Activated T-helper 1 cell treated with anti-CD3 and anti-CD28 coated beads, Interleukin-12 subunit alpha, Interleukin-12 subunit beta, Interleukin-2, Interleukin-4 antibody, amounts not matched to agents 30 ng/mL and 10 ng/mL and 1 ng/mL, durations not matched to agents 14 hours and 24 hours and 36 hours (primary cell): ENCODE measurements at regions not wholly inside any gene's neighbourhood (a gene's known extent, or its start where the extent isn't known, plus 50 kb on each side); places are given as distances from the start of the nearest gene placed in this dataset.

Source experiments
- DNase-seq: peaks from one replicate; pipeline ENCODE4 v3.0.0; 2021; ENCODE audit warnings: low spot score
- H3K27ac Mint-ChIP-seq: one replicate; pipeline ENCODE4 v1.8.0; 2021; ENCODE audit warnings: mild to moderate bottlenecking, mixed read lengths
- H3K27me3 Mint-ChIP-seq: one replicate; pipeline ENCODE4 v1.8.0; 2022; ENCODE audit warnings: mild to moderate bottlenecking, moderate library complexity, mixed read lengths; ENCODE audit not compliant: insufficient read depth
- H3K36me3 Mint-ChIP-seq: one replicate; pipeline ENCODE4 v1.8.0; 2021; ENCODE audit warnings: low read depth, mixed read lengths
- H3K4me1 Mint-ChIP-seq: one replicate; pipeline ENCODE4 v1.8.0; 2021; ENCODE audit warnings: low read depth, mixed read lengths
- H3K4me3 Mint-ChIP-seq: one replicate; pipeline ENCODE4 v1.8.0; 2021; ENCODE audit warnings: mild to moderate bottlenecking, moderate library complexity, mixed read lengths
- H3K9me3 Mint-ChIP-seq: one replicate; pipeline ENCODE4 v1.8.0; 2021; ENCODE audit warnings: mixed read lengths
- intact Hi-C: fragments of 100-400 bp; cut with micrococcal nuclease; formaldehyde crosslinking; loops from one replicate; pipeline ENCODE4 v1.15.1; 2024

DNA sequence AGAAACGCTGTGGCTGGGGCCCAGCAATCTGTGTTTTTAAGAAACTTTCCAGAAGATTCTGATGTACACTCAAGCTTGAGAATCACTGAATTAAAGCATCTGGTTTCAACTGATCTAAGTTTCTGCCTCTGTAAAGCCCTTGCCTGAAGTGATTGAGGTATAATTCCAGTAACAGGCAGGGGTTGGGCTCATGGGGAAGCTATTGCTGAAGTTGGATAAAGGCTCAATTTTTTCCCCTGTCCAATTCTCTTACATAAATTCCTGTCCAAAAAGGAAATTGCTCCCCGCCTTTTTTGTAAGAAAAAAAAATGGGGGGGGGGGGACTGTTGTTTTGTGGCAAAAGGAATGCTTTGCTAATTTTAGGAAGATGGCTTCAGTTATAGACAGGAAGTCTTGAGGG, 337.4 kb downstream of the NUAK1 start:
- H3K9me3 Mint-ChIP-seq, result no peaks in the 10 kb centered on the region
- intact Hi-C loops, result no loop called here
- H3K4me1 Mint-ChIP-seq, result no peaks in the 10 kb centered on the region
- no peaks in the 10 kb centered on the region for H3K36me3 Mint-ChIP-seq
- no peak for DNase-seq
- no peaks in the 10 kb centered on the region for H3K27me3 Mint-ChIP-seq
- no peak overlapping the region for H3K27ac Mint-ChIP-seq
- H3K4me3 Mint-ChIP-seq, result no peak overlapping the region

DNA sequence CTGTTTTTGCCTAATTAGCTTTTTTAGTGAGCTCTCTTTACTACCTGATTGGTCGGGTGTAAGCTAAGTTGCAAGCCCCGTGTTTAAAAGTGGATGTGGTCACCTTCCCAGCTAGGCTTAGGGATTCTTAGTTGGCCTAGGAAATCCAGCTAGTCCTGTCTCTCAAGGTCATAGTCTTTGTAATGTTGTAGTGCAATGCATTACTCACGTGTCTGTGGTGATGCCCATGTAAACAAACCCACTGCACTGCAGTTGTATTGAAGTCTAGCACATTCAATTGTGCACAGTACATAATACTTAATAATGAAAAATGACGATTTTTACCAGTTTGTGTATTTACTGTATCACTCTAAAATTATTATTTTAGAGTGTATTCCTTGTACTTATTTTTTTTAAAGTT, 335.5 kb downstream of the NUAK1 start:
- intact Hi-C loops, result no loop called here
- no peaks in the 10 kb centered on the region for H3K4me1 Mint-ChIP-seq
- no peaks in the 10 kb centered on the region for H3K36me3 Mint-ChIP-seq
- H3K4me3 Mint-ChIP-seq, result no peak overlapping the region
- no peaks in the 10 kb centered on the region for H3K9me3 Mint-ChIP-seq
- no peak overlapping the region for H3K27ac Mint-ChIP-seq
- DNase-seq, result no peak
- no peaks in the 10 kb centered on the region for H3K27me3 Mint-ChIP-seq

DNA sequence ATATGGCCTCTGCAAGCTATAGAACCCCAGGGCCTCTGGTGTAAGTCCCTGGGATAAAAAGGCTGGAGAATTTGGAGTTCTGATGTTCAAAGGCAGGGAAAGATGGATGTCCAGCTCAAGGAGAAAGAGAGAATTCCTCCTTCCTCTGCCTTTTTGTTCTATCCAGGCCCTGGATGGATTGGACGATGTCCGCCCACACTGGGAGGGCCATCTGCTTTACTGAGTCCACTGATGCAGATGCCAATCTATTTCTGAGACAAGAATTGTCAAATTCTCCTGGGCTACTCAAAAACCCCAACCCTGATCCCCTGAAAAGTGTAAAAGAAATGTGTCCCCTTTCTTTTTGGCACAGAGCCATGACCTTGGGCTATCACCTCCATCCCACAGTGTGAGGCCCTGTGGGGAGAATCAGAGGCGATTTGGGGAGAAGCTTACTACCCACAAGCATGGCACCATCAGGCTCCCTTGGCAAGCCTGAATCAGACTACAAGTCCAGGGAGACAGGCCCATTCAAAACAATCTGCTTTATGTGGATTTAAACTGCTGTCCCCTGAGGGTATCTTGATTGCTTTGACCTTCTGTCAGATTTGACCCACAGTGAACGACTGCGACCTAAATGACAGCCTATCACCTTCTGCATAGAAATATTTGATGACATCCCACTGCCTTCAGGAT, 334.0 kb downstream of the NUAK1 start:
- Mint-ChIP-seq H3K9me3 (no peaks in the 10 kb centered on the region), H3K36me3 (no peaks in the 10 kb centered on the region), H3K4me1 (no peaks in the 10 kb centered on the region), H3K4me3 (no peak overlapping the region), H3K27ac (no peak overlapping the region), H3K27me3 (no peaks in the 10 kb centered on the region)
- DNase-seq, result no peak
- intact Hi-C loops, result no loop called here

DNA sequence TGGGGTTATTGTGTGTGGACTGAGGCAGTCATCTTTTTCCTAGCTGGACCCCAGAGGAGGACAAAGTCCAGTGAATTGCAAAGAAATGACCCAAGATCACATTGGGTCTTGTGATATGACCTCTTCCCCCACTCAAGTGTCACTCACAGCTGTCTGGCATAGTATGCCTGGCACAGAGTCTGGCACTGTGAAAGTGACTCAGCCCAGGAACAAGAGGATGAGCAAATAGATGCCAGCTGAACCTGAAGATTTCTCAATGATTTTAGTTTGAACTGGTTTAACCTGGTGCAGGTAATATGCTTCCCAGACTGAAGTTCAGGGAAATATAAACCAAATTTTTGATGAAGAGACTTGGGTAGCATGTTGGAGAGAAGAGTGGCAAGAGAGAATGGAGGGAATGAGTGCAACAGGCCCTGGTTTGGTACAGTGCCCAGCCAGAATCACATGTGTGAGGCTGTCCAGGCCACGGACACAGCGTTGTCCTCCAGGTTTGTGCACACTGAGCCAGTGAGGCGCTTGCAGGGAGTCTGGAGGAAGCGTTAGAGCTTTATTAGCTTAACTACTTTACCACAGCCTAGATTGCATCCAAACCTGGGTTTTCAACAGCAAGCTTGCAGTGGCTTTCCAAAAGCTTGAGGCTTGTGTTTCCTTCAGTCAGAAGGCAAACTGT, 332.9 kb downstream of the NUAK1 start:
- H3K27ac Mint-ChIP-seq, result no peak overlapping the region
- H3K9me3 Mint-ChIP-seq, result no peaks in the 10 kb centered on the region
- no peak overlapping the region for H3K4me3 Mint-ChIP-seq
- intact Hi-C loops, result no loop called here
- no peaks in the 10 kb centered on the region for H3K36me3 Mint-ChIP-seq
- no peak for DNase-seq
- no peaks in the 10 kb centered on the region for H3K4me1 Mint-ChIP-seq
- H3K27me3 Mint-ChIP-seq, result no peaks in the 10 kb centered on the region

DNA sequence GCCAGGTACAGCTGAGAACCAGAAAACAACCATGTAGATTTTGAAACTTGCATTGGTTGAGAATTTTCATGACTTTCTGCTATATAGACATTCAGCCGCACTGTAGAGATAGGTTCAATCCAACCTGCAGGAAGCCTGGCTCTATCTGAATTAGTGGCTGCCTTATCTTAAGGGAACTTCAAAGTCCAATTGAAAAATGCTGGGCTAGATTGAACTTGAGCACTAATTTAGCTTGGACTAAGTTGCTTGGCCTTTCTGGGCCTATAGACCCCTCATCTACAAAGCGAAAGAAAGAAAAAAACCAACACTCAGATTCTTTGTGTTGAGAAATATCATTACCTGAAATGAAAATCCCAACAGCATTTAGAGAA, 332.4 kb downstream of the NUAK1 start:
- Mint-ChIP-seq H3K4me1 (no peaks in the 10 kb centered on the region), H3K9me3 (no peaks in the 10 kb centered on the region), H3K27me3 (no peaks in the 10 kb centered on the region), H3K36me3 (no peaks in the 10 kb centered on the region), H3K4me3 (no peak overlapping the region), H3K27ac (no peak overlapping the region)
- intact Hi-C loops, result no loop called here
- DNase-seq, result no peak

DNA sequence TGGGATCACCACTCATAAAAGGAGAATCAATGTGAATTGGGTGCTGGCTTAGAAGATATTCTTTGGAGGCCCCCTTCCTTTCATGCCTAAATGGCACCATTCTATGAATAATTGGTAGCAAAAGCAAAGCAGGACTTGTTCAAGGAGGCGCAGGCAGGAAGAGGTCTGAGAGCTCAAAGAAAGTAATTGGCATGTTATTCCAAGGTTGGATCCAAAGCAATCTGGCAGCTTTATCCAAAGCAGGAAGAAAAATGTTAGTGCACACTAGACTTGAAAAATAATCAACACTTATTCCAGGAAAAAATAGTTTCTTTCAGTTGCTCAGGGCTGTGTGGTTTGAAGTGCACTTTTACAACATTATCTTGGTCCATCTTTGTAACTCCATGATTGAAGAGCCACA, 326.4 kb downstream of the NUAK1 start:
- no peak overlapping the region for H3K27ac Mint-ChIP-seq
- H3K27me3 Mint-ChIP-seq, result no peaks in the 10 kb centered on the region
- no peak overlapping the region for H3K4me3 Mint-ChIP-seq
- no peak for DNase-seq
- H3K36me3 Mint-ChIP-seq, result no peaks in the 10 kb centered on the region
- no peaks in the 10 kb centered on the region for H3K9me3 Mint-ChIP-seq
- no peaks in the 10 kb centered on the region for H3K4me1 Mint-ChIP-seq
- intact Hi-C loops, result no loop called here

DNA sequence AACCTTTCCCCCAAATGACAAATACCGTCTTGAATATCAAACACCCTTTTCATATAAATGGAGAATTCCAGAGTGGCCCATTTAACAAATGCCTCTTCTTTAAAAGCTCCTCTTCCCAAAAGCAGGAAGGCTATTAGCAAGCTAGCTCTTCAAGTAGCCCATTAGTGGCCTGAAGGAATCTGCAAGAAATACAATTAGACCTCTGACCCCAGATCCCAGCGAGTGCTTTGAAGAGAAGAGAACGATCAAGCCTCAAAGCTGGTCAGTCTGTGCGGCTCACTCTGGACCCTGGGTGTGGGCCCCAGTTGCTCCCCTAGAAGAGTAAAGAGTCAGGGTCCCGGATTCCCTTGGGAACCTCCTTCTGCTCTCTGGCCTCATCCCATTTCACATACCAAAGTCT, 325.6 kb downstream of the NUAK1 start:
- Mint-ChIP-seq H3K4me1 (no peaks in the 10 kb centered on the region), H3K27me3 (no peaks in the 10 kb centered on the region), H3K9me3 (no peaks in the 10 kb centered on the region), H3K27ac (no peak overlapping the region), H3K36me3 (no peaks in the 10 kb centered on the region), H3K4me3 (no peak overlapping the region)
- intact Hi-C loops, result no loop called here
- DNase-seq, result no peak

DNA sequence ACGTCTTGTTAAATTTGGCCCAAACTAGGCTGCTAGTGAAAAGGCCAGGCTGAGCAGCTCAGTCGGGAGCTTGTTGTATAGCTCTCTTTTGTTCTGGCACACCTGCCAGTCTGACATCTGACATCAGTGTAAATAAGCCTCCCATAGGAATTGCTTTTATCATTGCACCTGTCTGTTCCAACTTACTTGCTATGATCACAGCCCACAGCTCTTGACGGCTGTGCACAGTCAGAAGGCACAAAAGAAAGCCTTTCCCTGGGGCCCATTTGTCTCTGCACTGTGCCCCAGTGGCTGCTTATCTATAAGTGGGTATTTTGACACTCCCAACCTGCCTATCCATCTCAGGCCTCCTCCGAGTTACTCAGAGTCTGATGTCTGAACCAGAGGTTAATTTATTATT, 324.5 kb downstream of the NUAK1 start:
- Mint-ChIP-seq H3K27me3 (no peaks in the 10 kb centered on the region), H3K27ac (no peak overlapping the region), H3K36me3 (no peaks in the 10 kb centered on the region), H3K4me1 (no peaks in the 10 kb centered on the region), H3K4me3 (no peak overlapping the region), H3K9me3 (no peaks in the 10 kb centered on the region)
- DNase-seq, result no peak
- intact Hi-C loops, result no loop called here

DNA sequence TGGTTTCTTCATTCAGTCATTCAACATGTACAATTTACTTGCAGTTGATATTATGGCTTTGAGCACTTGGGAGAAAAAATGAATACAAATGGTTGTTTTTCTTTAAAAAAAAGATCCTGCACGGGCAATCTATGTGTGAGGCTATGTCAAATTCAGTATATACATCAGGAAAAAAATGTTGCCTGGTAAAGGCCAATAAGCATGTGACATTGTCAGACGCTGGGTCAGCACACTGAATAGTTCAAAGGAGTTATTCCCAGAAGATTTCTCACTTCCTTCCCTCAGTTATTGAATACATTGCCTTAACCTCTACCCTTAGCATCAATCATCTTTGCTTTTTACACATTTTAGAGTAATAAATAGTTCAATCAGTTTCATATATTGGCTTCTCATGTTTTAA, 319.2 kb downstream of the NUAK1 start:
- H3K9me3 Mint-ChIP-seq, result no peaks in the 10 kb centered on the region
- H3K36me3 Mint-ChIP-seq, result no peaks in the 10 kb centered on the region
- intact Hi-C loops, result no loop called here
- H3K27me3 Mint-ChIP-seq, result no peaks in the 10 kb centered on the region
- H3K27ac Mint-ChIP-seq, result no peak overlapping the region
- DNase-seq, result no peak
- no peaks in the 10 kb centered on the region for H3K4me1 Mint-ChIP-seq
- no peak overlapping the region for H3K4me3 Mint-ChIP-seq

DNA sequence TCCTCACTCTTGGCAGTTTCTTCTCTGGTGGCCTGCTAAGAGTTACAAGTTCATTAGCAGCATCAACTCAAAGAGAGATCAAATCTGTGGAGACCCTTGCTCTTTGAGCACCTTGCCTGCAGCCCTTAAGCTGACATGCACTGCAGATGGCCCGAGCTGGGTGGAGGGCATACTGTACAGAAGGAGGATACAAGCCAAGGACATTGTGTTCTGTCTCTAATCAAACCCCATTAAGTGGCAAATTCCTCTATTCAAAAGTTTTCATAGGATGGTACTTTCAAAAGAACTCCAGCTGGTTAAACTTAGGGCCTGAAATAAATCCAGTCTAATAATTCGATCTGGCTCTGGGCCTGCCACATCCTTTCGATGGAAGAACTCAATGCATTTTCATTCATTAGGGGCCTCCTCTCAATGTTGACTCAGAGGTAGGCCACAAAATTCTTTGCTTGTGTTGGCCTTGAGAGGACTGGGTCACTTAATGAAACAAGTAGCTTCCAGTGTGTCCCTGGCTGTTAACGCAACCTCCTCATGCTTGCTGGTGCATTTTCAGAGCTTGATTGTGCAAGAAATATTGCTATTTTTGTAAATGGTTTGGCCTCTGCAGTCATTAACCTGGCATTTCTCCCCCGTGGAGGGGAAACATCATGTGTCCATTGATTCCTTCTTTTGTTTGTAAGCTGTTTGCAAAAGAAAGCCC, 318.2 kb downstream of the NUAK1 start:
- no peak overlapping the region for H3K27ac Mint-ChIP-seq

DNA sequence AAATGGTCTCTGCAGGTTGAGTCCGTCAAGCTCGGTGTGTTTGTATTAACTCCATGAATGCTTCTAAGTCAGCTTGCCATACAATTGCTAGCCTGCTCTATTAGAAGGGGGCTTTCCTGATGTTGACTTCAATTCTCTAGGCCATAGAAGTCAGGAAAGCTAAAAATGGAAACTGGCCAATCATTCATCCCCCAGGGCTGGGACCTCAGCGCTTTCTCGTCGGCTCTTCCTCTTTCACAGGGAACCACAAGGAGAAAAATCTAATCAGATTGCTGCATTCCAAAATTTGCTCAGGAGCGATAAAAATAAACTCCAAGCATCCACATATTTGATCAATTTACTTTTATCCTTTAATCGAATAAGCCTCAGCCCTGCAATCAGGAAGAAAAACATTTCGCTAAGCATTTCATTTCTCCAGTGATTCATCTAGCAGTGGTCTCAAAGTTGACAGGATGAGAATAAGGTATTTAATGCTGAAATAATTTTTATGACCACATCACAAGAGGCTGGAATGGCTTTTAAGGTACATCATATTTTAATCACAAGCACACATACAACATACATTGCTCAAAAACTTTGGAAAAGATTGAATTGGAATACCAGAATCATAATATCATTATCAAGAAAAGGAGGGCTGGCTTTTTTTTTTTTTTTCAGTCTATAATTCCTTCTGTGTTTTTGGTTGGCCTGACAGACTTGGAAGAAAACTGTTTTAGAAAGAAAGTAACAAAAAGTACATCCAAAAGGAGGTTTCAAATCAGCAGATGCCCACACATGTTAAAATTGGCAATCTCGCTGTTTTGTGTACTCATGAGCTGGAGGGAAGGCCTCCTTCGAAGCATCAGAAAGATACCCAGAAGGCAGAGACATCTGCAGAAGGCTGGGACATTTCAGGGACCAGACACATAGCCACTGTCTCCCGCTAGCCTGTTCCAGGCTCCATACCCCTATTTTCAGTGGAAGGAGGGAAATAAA, 316.3 kb downstream of the NUAK1 start:
- Mint-ChIP-seq H3K4me3 (no peak overlapping the region), H3K9me3 (no peaks in the 10 kb centered on the region), H3K36me3 (no peaks in the 10 kb centered on the region), H3K27me3 (no peaks in the 10 kb centered on the region), H3K4me1 (no peaks in the 10 kb centered on the region), H3K27ac (no peak overlapping the region)
- intact Hi-C loops, result no loop called here
- DNase-seq, result no peak

More for the DNA sequence above, 318.2 kb downstream of the NUAK1 start:
- Mint-ChIP-seq H3K27me3 (no peaks in the 10 kb centered on the region), H3K36me3 (no peaks in the 10 kb centered on the region), H3K4me3 (no peak overlapping the region), H3K9me3 (no peaks in the 10 kb centered on the region), H3K4me1 (no peaks in the 10 kb centered on the region)
- intact Hi-C loops, result no loop called here
- DNase-seq, result no peak

DNA sequence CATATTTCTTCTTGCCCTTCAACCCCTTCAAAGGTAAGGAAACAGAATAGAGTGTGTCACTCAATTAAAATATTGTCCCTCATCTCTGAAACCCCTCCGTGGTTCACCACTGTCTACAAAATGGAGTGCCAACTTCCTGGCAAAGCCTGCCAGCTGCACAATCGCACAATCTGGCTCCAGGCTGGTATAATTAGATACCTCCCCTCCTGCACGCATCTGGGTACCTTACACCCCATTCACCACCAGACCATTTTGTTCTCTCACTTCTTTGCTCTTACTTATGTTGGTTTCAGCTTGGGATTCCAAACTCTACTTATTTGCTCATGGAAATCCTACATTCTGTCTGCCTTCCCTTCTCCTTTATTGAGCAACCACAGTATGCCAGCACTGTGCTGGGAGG, 314.9 kb downstream of the NUAK1 start:
- Mint-ChIP-seq H3K4me1 (no peaks in the 10 kb centered on the region), H3K27ac (no peak overlapping the region), H3K9me3 (no peaks in the 10 kb centered on the region), H3K36me3 (no peaks in the 10 kb centered on the region), H3K27me3 (no peaks in the 10 kb centered on the region), H3K4me3 (no peak overlapping the region)
- intact Hi-C loops, result no loop called here
- no peak for DNase-seq

DNA sequence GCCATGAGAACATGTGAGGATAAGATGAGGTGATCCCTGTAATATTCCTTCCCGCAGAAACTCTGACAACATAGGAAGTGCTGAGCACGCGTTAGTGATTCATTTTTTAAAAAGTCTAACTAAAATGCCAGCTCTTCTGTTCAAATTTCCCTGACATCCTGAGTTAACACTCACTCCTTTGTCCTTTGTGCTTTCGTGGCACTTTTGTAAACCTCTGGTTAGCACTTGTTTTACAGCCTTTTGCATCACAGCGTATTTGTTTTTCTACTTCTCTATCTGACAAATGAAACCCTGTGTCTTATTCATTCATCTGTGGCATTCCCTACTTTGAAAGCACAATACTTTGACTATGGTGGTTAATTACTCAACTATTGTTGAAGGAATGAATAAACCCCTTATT, 313.6 kb downstream of the NUAK1 start:
- H3K4me1 Mint-ChIP-seq, result no peaks in the 10 kb centered on the region
- no peak overlapping the region for H3K4me3 Mint-ChIP-seq
- intact Hi-C loops, result no loop called here
- H3K36me3 Mint-ChIP-seq, result no peaks in the 10 kb centered on the region
- no peaks in the 10 kb centered on the region for H3K27me3 Mint-ChIP-seq
- DNase-seq, result no peak
- H3K9me3 Mint-ChIP-seq, result no peaks in the 10 kb centered on the region
- H3K27ac Mint-ChIP-seq, result no peak overlapping the region
